H9 (cell line): ENCODE measurements at regions not wholly inside any gene's neighbourhood (a gene's known extent, or its start where the extent isn't known, plus 50 kb on each side); places are given as distances from the start of the nearest gene placed in this dataset.

Source experiments
- DNase-seq: peaks from one replicate; pipeline ENCODE4 v3.0.0-alpha.2; 2017
- H2AFZ ChIP-seq: one replicate; pipeline ENCODE4 v1.6.1; 2013; ENCODE audit warnings: mild to moderate bottlenecking, low read length, control low read depth, moderate library complexity
- H2AK5ac ChIP-seq: 2 replicates; pipeline ENCODE4 v1.6.1; 2013; ENCODE audit warnings: low read length, control low read depth, mixed read lengths; ENCODE audit not compliant: insufficient read length
- H2BK120ac ChIP-seq: one replicate; pipeline ENCODE4 v1.6.1; 2013; ENCODE audit warnings: low read depth, mild to moderate bottlenecking, low read length, control low read depth, inconsistent platforms; ENCODE audit not compliant: poor library complexity, severe bottlenecking
- H2BK12ac ChIP-seq: 2 replicates; pipeline ENCODE4 v1.6.1; 2013; ENCODE audit warnings: low read length, control low read depth, mixed read lengths, low read depth; ENCODE audit not compliant: insufficient read length
- H2BK15ac ChIP-seq: 2 replicates; pipeline ENCODE4 v1.6.1; 2013; ENCODE audit warnings: low read depth, low read length, control low read depth
- H2BK20ac ChIP-seq: one replicate; pipeline ENCODE4 v1.6.1; 2013; ENCODE audit warnings: low read depth, mild to moderate bottlenecking, low read length, control low read depth, inconsistent platforms; ENCODE audit not compliant: poor library complexity, severe bottlenecking
- H2BK5ac ChIP-seq: 2 replicates; pipeline ENCODE4 v1.6.1; 2013; ENCODE audit warnings: low read length, control low read depth, mixed read lengths; ENCODE audit not compliant: insufficient read length
- H3K14ac ChIP-seq: 2 replicates; pipeline ENCODE4 v1.6.1; 2013; ENCODE audit warnings: low read length, control low read depth; ENCODE audit not compliant: insufficient read depth
- H3K18ac ChIP-seq: 2 replicates; pipeline ENCODE4 v1.6.1; 2013; ENCODE audit warnings: low read depth, mild to moderate bottlenecking, mixed read lengths, low read length, control low read depth; ENCODE audit not compliant: insufficient read length
- H3K23ac ChIP-seq: 2 replicates; pipeline ENCODE4 v1.6.1; 2013; ENCODE audit warnings: low read length, control low read depth, mixed read lengths, low read depth; ENCODE audit not compliant: insufficient read length
- H3K23me2 ChIP-seq: 2 replicates; pipeline ENCODE4 v1.6.1; 2013; ENCODE audit warnings: low read depth, mild to moderate bottlenecking, mixed read lengths, low read length, control low read depth; ENCODE audit not compliant: insufficient read length, poor library complexity, severe bottlenecking
- H3K27ac ChIP-seq: 2 replicates; pipeline ENCODE4 v1.5.1; 2013; ENCODE audit warnings: low read length, control low read depth, mixed read lengths, low read depth; ENCODE audit not compliant: insufficient read length
- H3K27me3 ChIP-seq: 2 replicates; pipeline ENCODE4 v1.6.1; 2013; ENCODE audit warnings: low read length, control low read depth, inconsistent platforms; ENCODE audit not compliant: insufficient read depth
- H3K4ac ChIP-seq: 2 replicates; pipeline ENCODE4 v1.6.1; 2013; ENCODE audit warnings: low read depth, mild to moderate bottlenecking, control low read depth, inconsistent platforms, low read length, moderate library complexity
- H3K4me1 ChIP-seq: 2 replicates; pipeline ENCODE4 v1.6.1; 2013; ENCODE audit warnings: low read length, control low read depth, inconsistent platforms; ENCODE audit not compliant: insufficient read depth
- H3K4me2 ChIP-seq: 2 replicates; pipeline ENCODE4 v1.6.1; 2013; ENCODE audit warnings: low read length, control low read depth, mixed read lengths; ENCODE audit not compliant: insufficient read length, insufficient read depth
- H3K56ac ChIP-seq: 2 replicates; pipeline ENCODE4 v1.6.1; 2013; ENCODE audit warnings: low read depth, mild to moderate bottlenecking, mixed read lengths, low read length, control low read depth; ENCODE audit not compliant: insufficient read length
- H3K79me1 ChIP-seq: 2 replicates; pipeline ENCODE4 v1.6.1; 2013; ENCODE audit warnings: low read depth, mild to moderate bottlenecking, moderate library complexity, low read length, control low read depth, inconsistent platforms; ENCODE audit not compliant: insufficient read depth, poor library complexity, severe bottlenecking
- H3K79me2 ChIP-seq: 2 replicates; pipeline ENCODE4 v1.6.1; 2013; ENCODE audit warnings: low read length, control low read depth, inconsistent platforms; ENCODE audit not compliant: insufficient read depth
- H3K9ac ChIP-seq: 2 replicates; pipeline ENCODE4 v1.6.1; 2013; ENCODE audit warnings: low read length, control low read depth, mixed read lengths; ENCODE audit not compliant: insufficient read length; ENCODE audit errors: extremely low read depth
- H3K9me3 ChIP-seq: one replicate; pipeline ENCODE4 v1.6.1; 2013; ENCODE audit warnings: low read depth, low read length, inconsistent platforms; ENCODE audit not compliant: control insufficient read depth
- H3T11ph ChIP-seq: one replicate; pipeline ENCODE4 v1.6.1; 2013; ENCODE audit warnings: mild to moderate bottlenecking, low read length, control low read depth, inconsistent platforms
- H4K20me1 ChIP-seq: one replicate; pipeline ENCODE4 v1.6.1; 2013; ENCODE audit not compliant: control insufficient read depth, insufficient read length, insufficient read depth
- H4K5ac ChIP-seq: 2 replicates; pipeline ENCODE4 v1.6.1; 2013; ENCODE audit warnings: low read depth, mild to moderate bottlenecking, mixed read lengths, low read length, control low read depth; ENCODE audit not compliant: insufficient read length
- H4K8ac ChIP-seq: replicated peaks from 2 replicates; pipeline ENCODE4 v1.6.1; 2013; ENCODE audit warnings: low read length, control low read depth, mixed read lengths, low read depth; ENCODE audit not compliant: insufficient read length
- H4K91ac ChIP-seq: 2 replicates; pipeline ENCODE4 v1.6.1; 2013; ENCODE audit warnings: low read depth, mild to moderate bottlenecking, moderate library complexity, mixed read lengths, low read length, control low read depth; ENCODE audit not compliant: insufficient read length
- H3K27ac Mint-ChIP-seq, 3 experiments: 2 replicates in 2 of 3; 3 replicates in 1 of 3; pipeline ENCODE4 v1.8.0; 2020 to 2021; ENCODE audit warnings: mixed read lengths in 3 of 3, mild to moderate bottlenecking in 1 of 3, moderate library complexity in 1 of 3
- H3K27me3 Mint-ChIP-seq: 2 replicates; pipeline ENCODE4 v1.8.0; 2021; ENCODE audit warnings: low read depth, mild to moderate bottlenecking, moderate library complexity, mixed read lengths
- H3K36me3 Mint-ChIP-seq, 3 experiments: 2 replicates in 2 of 3; 3 replicates in 1 of 3; pipeline ENCODE4 v1.8.0; 2020 to 2021; ENCODE audit warnings: low read depth in 3 of 3, mixed read lengths in 3 of 3; ENCODE audit not compliant: insufficient read depth in 1 of 3
- H3K4me1 Mint-ChIP-seq, 2 experiments: 2 replicates each; pipeline ENCODE4 v1.8.0; 2020; ENCODE audit warnings: mixed read lengths in 2 of 2
- H3K4me3 Mint-ChIP-seq, 2 experiments: 2 replicates in 1 of 2; 3 replicates in 1 of 2; pipeline ENCODE4 v1.8.0; 2020 to 2021; ENCODE audit warnings: mild to moderate bottlenecking in 2 of 2, mixed read lengths in 2 of 2, moderate library complexity in 1 of 2
- H3K9me3 Mint-ChIP-seq, 2 experiments: 2 replicates in 1 of 2; 3 replicates in 1 of 2; pipeline ENCODE4 v1.8.0; 2020; ENCODE audit warnings: mild to moderate bottlenecking in 2 of 2, mixed read lengths in 2 of 2, moderate library complexity in 1 of 2
- WGBS: extraction: QIAGEN DNeasy Blood & Tissue Kit; methylation state at CpG from one replicate; pipeline ENCODE4 v1.1.7; 2013; ENCODE audit warnings: missing lambda C conversion rate, low lambda C conversion rate, mixed read lengths; ENCODE audit not compliant: insufficient read length; ENCODE audit errors: extremely low coverage; 5-methylcytosine and 5-hydroxymethylcytosine counted together
- TF ChIP-seq, protein P1 (sequence below): fragments of 200-600 bp; sonication (generic); conservative IDR thresholded peaks from 3 replicates; pipeline ENCODE4 v1.8.0; 2021; ENCODE audit warnings: antibody characterized with exemption, mild to moderate bottlenecking

DNA sequence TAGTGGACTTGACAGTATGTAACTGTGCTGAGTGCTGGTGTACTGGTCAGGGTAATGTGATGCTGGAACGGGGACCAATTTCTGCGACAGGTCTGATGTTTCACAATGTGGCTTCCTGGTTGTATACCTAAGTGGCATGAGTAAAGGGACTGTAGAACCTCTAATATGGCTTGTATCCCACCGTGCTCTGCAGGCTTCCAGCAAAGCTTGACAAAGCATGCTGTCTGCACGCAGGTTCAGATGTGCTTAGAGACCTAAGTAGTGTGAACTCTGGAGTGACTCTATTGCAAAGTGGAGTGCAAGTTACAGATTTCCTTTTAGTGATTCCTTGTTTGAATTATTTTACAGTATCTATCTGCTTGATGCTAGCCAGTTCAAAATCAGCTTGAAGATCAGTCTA is 415.8 kb upstream of the NOVA1 start:
- H4K8ac ChIP-seq = no peak overlapping the region
- no peak overlapping the region for H2BK12ac ChIP-seq
- peaks cover 4 to 7% of the 10 kb centered on the region in 2 experiments; a peak in 4 of 5 replicates for H3K9me3 Mint-ChIP-seq
- H3K23ac ChIP-seq = no peak overlapping the region
- no peaks in the 10 kb centered on the region for H3K9me3 ChIP-seq
- no peak overlapping the region for H3T11ph ChIP-seq
- H3K79me1 ChIP-seq = no peaks in the 10 kb centered on the region
- H4K20me1 ChIP-seq = no peaks in the 10 kb centered on the region
- no peak overlapping the region for H3K27ac ChIP-seq
- no peak overlapping the region for H2BK120ac ChIP-seq
- no peak overlapping the region for H3K4ac ChIP-seq
- H2BK5ac ChIP-seq = no peak overlapping the region
- DNase-seq = no peak
- no peak overlapping the region for H3K14ac ChIP-seq
- H3K23me2 ChIP-seq = no peaks in the 10 kb centered on the region
- H2BK15ac ChIP-seq = no peak overlapping the region
- no peaks in the 10 kb centered on the region for H3K4me1 Mint-ChIP-seq
- H2AK5ac ChIP-seq = no peak overlapping the region
- H3K4me3 Mint-ChIP-seq = no peak overlapping the region
- TF ChIP-seq, protein P1, sequence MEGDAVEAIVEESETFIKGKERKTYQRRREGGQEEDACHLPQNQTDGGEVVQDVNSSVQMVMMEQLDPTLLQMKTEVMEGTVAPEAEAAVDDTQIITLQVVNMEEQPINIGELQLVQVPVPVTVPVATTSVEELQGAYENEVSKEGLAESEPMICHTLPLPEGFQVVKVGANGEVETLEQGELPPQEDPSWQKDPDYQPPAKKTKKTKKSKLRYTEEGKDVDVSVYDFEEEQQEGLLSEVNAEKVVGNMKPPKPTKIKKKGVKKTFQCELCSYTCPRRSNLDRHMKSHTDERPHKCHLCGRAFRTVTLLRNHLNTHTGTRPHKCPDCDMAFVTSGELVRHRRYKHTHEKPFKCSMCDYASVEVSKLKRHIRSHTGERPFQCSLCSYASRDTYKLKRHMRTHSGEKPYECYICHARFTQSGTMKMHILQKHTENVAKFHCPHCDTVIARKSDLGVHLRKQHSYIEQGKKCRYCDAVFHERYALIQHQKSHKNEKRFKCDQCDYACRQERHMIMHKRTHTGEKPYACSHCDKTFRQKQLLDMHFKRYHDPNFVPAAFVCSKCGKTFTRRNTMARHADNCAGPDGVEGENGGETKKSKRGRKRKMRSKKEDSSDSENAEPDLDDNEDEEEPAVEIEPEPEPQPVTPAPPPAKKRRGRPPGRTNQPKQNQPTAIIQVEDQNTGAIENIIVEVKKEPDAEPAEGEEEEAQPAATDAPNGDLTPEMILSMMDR = no peak
- H3K4me1 ChIP-seq = no peaks in the 10 kb centered on the region
- no peaks in the 10 kb centered on the region for H3K79me2 ChIP-seq
- H3K36me3 Mint-ChIP-seq = peaks cover 0 to 7% (median 3%) of the 10 kb centered on the region in 3 experiments; a peak in 4 of 7 replicates
- no peak overlapping the region for H2AFZ ChIP-seq
- H3K27me3 ChIP-seq = no peaks in the 10 kb centered on the region
- no peak overlapping the region for H3K18ac ChIP-seq
- no CpG with 5 or more reads among the region's 4 CpGs for WGBS
- no peak overlapping the region for H3K56ac ChIP-seq
- H4K91ac ChIP-seq = no peak overlapping the region
- no peak overlapping the region; a peak in 1 of 7 replicates for H3K27ac Mint-ChIP-seq
- no peak overlapping the region for H4K5ac ChIP-seq
- H3K4me2 ChIP-seq = no peak overlapping the region
- no peak overlapping the region for H3K9ac ChIP-seq
- no peak overlapping the region for H2BK20ac ChIP-seq
- no peaks in the 10 kb centered on the region for H3K27me3 Mint-ChIP-seq
